ENCODE measurements at regions not wholly inside any gene's neighbourhood (a gene's known extent, or its start where the extent isn't known, plus 50 kb on each side); places are given as distances from the start of the nearest gene placed in this dataset.

- no peak for DNase-seq (ENCODE audit: low read depth)
- H3K4me3 ChIP-seq (ENCODE audit: low read depth, low read length), result no peak overlapping the region
- TF ChIP-seq CTCF (conservative IDR thresholded peaks at IDR 0.05; ENCODE audit: low read depth, low read length), result no peak
These were observed 187.5 kb upstream of the NR4A3 start for GRCh38 chr9:99634186-99634585.

GRCh38 chr9:99635032-99635431, 186.7 kb upstream of the NR4A3 start:
- no peak for TF ChIP-seq CTCF (conservative IDR thresholded peaks at IDR 0.05; ENCODE audit: low read depth, low read length)
- H3K4me3 ChIP-seq (ENCODE audit: low read depth, low read length), result no peak overlapping the region
- peak; percentile 72 for DNase-seq (ENCODE audit: low read depth)

- no peak overlapping the region for H3K4me3 ChIP-seq (ENCODE audit: low read depth, low read length)
- TF ChIP-seq CTCF (conservative IDR thresholded peaks at IDR 0.05; ENCODE audit: low read depth, low read length), result no peak
- DNase-seq (ENCODE audit: low read depth), result no peak
These were observed 184.0 kb upstream of the NR4A3 start for GRCh38 chr9:99637641-99638040.

GRCh38 chr9:99638971-99639370, 182.7 kb upstream of the NR4A3 start:
- no peak for TF ChIP-seq CTCF (conservative IDR thresholded peaks at IDR 0.05; ENCODE audit: low read depth, low read length)
- DNase-seq (ENCODE audit: low read depth), result no peak
- no peak overlapping the region for H3K4me3 ChIP-seq (ENCODE audit: low read depth, low read length)

GRCh38 chr9:99647604-99648003, 174.1 kb upstream of the NR4A3 start:
- no peak for DNase-seq (ENCODE audit: low read depth)
- TF ChIP-seq CTCF (conservative IDR thresholded peaks at IDR 0.05; ENCODE audit: low read depth, low read length), result no peak
- no peak overlapping the region for H3K4me3 ChIP-seq (ENCODE audit: low read depth, low read length)

GRCh38 chr9:99650187-99650874, 171.4 kb upstream of the NR4A3 start:
- DNase-seq (ENCODE audit: low read depth), result no peak
- TF ChIP-seq CTCF (conservative IDR thresholded peaks at IDR 0.05; ENCODE audit: low read depth, low read length), result no peak
- no peak overlapping the region for H3K4me3 ChIP-seq (ENCODE audit: low read depth, low read length)

GRCh38 chr9:99660191-99660636, 161.5 kb upstream of the NR4A3 start:
- no peak overlapping the region for H3K4me3 ChIP-seq (ENCODE audit: low read depth, low read length)
- TF ChIP-seq CTCF (conservative IDR thresholded peaks at IDR 0.05; ENCODE audit: low read depth, low read length), result no peak
- no peak for DNase-seq (ENCODE audit: low read depth)
